OCI-LY7 (cell line): ENCODE measurements at regions not wholly inside any gene's neighbourhood (a gene's known extent, or its start where the extent isn't known, plus 50 kb on each side); places are given as distances from the start of the nearest gene placed in this dataset.

Source experiments
- BruUV-seq: library from RNA; stranded (reverse); fragments of 400-500 nt; replicated peaks from 2 replicates; lab custom pipeline; 2021; lab: Mats Ljungman, UMichigan
- CTCF ChIA-PET: fragments of 300-600 bp; sonication (Branson Sonifier 250); formaldehyde crosslinking; loops from one replicate; lab custom pipeline; 2022; ENCODE audit warnings: antibody characterized with exemption; ENCODE audit not compliant: unreplicated experiment; lab: Charles Lee
- POLR2A ChIA-PET: fragments of 300-600 bp; sonication (Branson Sonifier 250); formaldehyde crosslinking; loops from one replicate; lab custom pipeline; 2022; ENCODE audit warnings: antibody characterized with exemption; lab: Charles Lee
- DNase-seq: peaks from one replicate; pipeline ENCODE4 v3.0.0-alpha.2; 2015; ENCODE audit warnings: low spot score
- H2AFZ ChIP-seq: fragments of 200-600 bp; sonication (generic), shearing (Covaris generic); 2 replicates; pipeline ENCODE4 v1.6.1; 2014; ENCODE audit warnings: mild to moderate bottlenecking, antibody characterized with exemption, low read length, moderate library complexity
- H3K27ac ChIP-seq: fragments of 200-600 bp; sonication (generic); 2 replicates; pipeline ENCODE4 v1.5.1; 2014; ENCODE audit warnings: mixed run types, low read depth, mild to moderate bottlenecking, moderate library complexity, low read length, inconsistent platforms; ENCODE audit not compliant: poor library complexity, severe bottlenecking
- H3K36me3 ChIP-seq: fragments of 200-600 bp; sonication (generic); 2 replicates; pipeline ENCODE4 v1.6.1; 2014; ENCODE audit warnings: mild to moderate bottlenecking, antibody characterized with exemption, low read length, moderate library complexity, mixed read lengths; ENCODE audit not compliant: insufficient read depth
- H3K4me1 ChIP-seq: fragments of 200-600 bp; sonication (generic); 2 replicates; pipeline ENCODE4 v1.5.1; 2014; ENCODE audit warnings: mild to moderate bottlenecking, low read length; ENCODE audit not compliant: insufficient read depth, poor library complexity, severe bottlenecking
- H3K4me2 ChIP-seq: fragments of 200-600 bp; sonication (generic); 2 replicates; pipeline ENCODE4 v1.6.1; 2014; ENCODE audit warnings: mild to moderate bottlenecking, low read length
- H3K4me3 ChIP-seq: fragments of 200-600 bp; sonication (generic); 2 replicates; pipeline ENCODE4 v1.5.1; 2014; ENCODE audit warnings: mild to moderate bottlenecking, low read depth, low read length; ENCODE audit not compliant: poor library complexity, severe bottlenecking
- H3K79me2 ChIP-seq: fragments of 200-600 bp; sonication (generic); 2 replicates; pipeline ENCODE4 v1.6.1; 2016; ENCODE audit warnings: low read depth, mild to moderate bottlenecking, low read length, moderate library complexity, mixed read lengths; ENCODE audit not compliant: insufficient read depth
- H3K9me2 ChIP-seq: fragments of 200-600 bp; sonication (generic); 2 replicates; pipeline ENCODE4 v1.6.1; 2016; ENCODE audit warnings: mild to moderate bottlenecking, low read length, mixed read lengths; ENCODE audit not compliant: insufficient read depth
- H3K9me3 ChIP-seq: fragments of 200-600 bp; sonication (generic); 2 replicates; pipeline ENCODE4 v1.6.1; 2014; ENCODE audit warnings: mild to moderate bottlenecking, mixed run types, low read length, mixed read lengths
- H4K20me1 ChIP-seq: fragments of 200-600 bp; sonication (generic); 2 replicates; pipeline ENCODE4 v1.6.1; 2014; ENCODE audit warnings: mild to moderate bottlenecking, antibody characterized with exemption, low read length, moderate library complexity, mixed read lengths; ENCODE audit not compliant: insufficient read depth
- EZH2phosphoT487 ChIP-seq: fragments of 200-600 bp; sonication (generic); IDR thresholded peaks from 2 replicates; pipeline ENCODE4 v1.6.1; 2018; ENCODE audit warnings: low read depth, borderline replicate concordance, mild to moderate bottlenecking, mixed run types, antibody characterized with exemption, low read length, moderate library complexity, mixed read lengths
- intact Hi-C: fragments of 100-400 bp; cut with micrococcal nuclease; formaldehyde crosslinking; loops from one replicate; pipeline ENCODE4 v1.10.0; 2022; ENCODE audit not compliant: unreplicated experiment
- TF ChIP-seq, protein P1 (sequence below): fragments of 200-600 bp; sonication (generic); conservative IDR thresholded peaks from 2 replicates; pipeline ENCODE4 v1.5.1; 2014; ENCODE audit warnings: mild to moderate bottlenecking, antibody characterized with exemption, low read length, moderate library complexity, mixed read lengths

DNA sequence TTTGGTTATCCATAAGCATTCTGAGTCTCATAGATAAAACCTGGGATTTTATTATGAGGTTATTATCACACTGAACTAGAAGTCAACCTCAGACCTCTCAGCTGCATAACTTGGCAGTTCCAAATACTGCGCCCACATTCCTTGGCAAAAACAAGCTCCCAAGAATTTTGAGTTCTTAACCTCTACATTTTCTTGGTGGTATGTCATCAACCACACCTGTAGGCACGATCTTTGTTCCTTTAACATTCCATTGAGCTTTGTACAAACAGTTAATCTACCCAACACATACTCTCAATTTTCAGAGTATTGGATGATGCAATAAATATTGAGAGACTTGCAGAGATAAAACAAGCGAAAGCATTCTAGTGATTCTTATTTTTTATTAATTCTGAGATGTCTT is 371.8 kb upstream of the PRICKLE1 start:
- no TSS peak for BruUV-seq
- Histone ChIP-seq H3K36me3 (no peaks in the 10 kb centered on the region), H3K79me2 (no peaks in the 10 kb centered on the region), H3K4me3 (no peak overlapping the region), H3K9me2 (no peaks in the 10 kb centered on the region), H4K20me1 (no peaks in the 10 kb centered on the region), H3K27ac (no peak overlapping the region), H3K9me3 (no peaks in the 10 kb centered on the region), H3K4me1 (no peaks in the 10 kb centered on the region), H2AFZ (no peak overlapping the region), H3K4me2 (no peak overlapping the region)
- TF ChIP-seq, protein P1, sequence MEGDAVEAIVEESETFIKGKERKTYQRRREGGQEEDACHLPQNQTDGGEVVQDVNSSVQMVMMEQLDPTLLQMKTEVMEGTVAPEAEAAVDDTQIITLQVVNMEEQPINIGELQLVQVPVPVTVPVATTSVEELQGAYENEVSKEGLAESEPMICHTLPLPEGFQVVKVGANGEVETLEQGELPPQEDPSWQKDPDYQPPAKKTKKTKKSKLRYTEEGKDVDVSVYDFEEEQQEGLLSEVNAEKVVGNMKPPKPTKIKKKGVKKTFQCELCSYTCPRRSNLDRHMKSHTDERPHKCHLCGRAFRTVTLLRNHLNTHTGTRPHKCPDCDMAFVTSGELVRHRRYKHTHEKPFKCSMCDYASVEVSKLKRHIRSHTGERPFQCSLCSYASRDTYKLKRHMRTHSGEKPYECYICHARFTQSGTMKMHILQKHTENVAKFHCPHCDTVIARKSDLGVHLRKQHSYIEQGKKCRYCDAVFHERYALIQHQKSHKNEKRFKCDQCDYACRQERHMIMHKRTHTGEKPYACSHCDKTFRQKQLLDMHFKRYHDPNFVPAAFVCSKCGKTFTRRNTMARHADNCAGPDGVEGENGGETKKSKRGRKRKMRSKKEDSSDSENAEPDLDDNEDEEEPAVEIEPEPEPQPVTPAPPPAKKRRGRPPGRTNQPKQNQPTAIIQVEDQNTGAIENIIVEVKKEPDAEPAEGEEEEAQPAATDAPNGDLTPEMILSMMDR, result no peak
- no peak for TF ChIP-seq EZH2phosphoT487
- CTCF ChIA-PET, result no interaction called here
- DNase-seq, result no peak
- POLR2A ChIA-PET, result no interaction called here
- intact Hi-C loops, result no loop called here

DNA sequence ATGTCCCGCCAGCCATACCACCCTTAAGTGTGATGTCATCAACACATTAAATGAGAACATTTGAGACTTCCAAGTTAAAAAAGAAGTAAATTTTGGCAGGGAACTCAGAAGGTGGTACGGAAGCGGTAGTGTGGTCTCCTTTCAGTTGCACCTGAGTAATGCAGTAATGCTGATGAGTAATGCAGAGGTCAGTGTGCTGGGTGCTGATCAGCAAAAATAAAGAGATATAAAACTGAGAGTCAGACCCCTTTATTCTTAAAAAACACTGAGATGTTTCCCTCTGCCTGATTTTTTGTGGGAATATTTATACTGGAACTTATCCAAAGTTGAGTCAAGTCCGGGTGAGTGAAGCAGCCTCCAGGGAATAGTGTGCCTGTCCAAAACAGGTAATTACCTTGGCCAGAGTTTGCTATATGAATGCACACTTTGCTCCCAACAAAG is 370.6 kb upstream of the PRICKLE1 start:
- TF ChIP-seq, protein P1, result no peak
- TF ChIP-seq EZH2phosphoT487, result no peak
- Histone ChIP-seq H3K79me2 (no peaks in the 10 kb centered on the region), H3K27ac (no peak overlapping the region), H3K36me3 (no peaks in the 10 kb centered on the region), H2AFZ (no peak overlapping the region), H4K20me1 (no peaks in the 10 kb centered on the region), H3K9me2 (no peaks in the 10 kb centered on the region), H3K4me2 (no peak overlapping the region), H3K4me1 (no peaks in the 10 kb centered on the region), H3K4me3 (no peak overlapping the region), H3K9me3 (no peaks in the 10 kb centered on the region)
- intact Hi-C loops, result no loop called here
- BruUV-seq, result no TSS peak
- ChIA-PET POLR2A (no interaction called here), CTCF (no interaction called here)
- DNase-seq, result no peak

- no peak overlapping the region for H3K4me3 ChIP-seq
- no peaks in the 10 kb centered on the region for H3K36me3 ChIP-seq
- DNase-seq, result no peak
- no peak overlapping the region for H3K27ac ChIP-seq
- no peak overlapping the region for H2AFZ ChIP-seq
- no peaks in the 10 kb centered on the region for H3K9me3 ChIP-seq
- intact Hi-C loops, result no loop called here
- TF ChIP-seq, protein P1, result no peak
- no peak for TF ChIP-seq EZH2phosphoT487
- POLR2A ChIA-PET, result no interaction called here
- H4K20me1 ChIP-seq, result no peaks in the 10 kb centered on the region
- H3K4me1 ChIP-seq, result no peaks in the 10 kb centered on the region
- no TSS peak for BruUV-seq
- CTCF ChIA-PET, result no interaction called here
- no peak overlapping the region for H3K4me2 ChIP-seq
- no peaks in the 10 kb centered on the region for H3K9me2 ChIP-seq
- no peaks in the 10 kb centered on the region for H3K79me2 ChIP-seq
Measured at GRCh38 chr12:42958291-42958674, 368.7 kb upstream of the PRICKLE1 start.
